ENCODE measurements at regions not wholly inside any gene's neighbourhood (a gene's known extent, or its start where the extent isn't known, plus 50 kb on each side); places are given as distances from the start of the nearest gene placed in this dataset.

DNA sequence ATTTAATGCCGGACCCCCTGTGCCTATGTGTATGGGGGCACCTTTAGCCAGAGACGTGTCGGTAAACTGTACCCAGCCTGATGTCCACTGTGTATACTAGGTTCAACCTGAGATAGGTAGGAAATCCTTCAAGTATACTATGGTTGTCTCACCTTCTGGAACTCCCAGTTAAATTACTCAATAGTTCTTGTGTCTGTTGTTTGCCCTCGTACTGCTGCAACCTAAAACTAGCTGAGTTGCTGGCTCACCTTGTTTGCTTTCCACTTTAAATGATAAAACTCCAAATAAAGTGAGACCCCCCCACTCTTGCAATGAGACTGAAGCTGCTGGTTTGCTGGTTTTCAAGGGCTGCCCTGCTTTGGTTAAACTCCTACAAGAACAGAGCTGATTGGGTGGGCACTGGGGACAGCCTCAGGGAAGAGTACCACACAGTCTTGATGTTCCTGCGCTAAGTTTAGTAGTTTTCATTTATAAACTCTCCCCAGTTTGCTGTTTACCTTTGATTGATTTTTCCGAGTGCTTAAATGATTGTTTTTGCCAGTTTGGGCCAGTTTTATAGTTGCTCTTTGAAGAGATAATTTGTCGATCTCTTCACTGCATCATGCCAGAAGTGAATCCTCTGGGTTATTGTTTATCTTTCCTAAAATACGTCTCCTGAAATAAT is 1281.8 kb upstream of the MAP3K7 start:
- DNase-seq: no peak

DNA sequence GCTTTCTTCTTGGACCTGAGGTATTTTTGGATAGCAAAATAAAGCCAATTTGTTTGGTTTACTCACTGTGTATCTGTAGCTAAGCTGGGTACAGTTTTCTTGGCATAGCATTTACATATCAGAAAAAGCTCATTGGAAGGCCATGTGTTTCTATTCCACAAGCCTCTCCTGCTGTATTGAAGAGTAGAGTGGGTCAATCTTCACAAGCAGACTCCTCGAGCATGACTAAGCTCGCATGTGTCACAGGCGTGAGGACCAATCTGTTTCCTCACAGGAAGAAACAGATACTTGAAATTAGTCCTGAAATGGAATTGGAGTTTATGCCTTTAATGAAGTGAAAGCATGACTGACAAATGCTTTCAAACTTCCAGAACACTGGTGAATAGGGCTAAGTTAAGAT is 1279.0 kb upstream of the MAP3K7 start:
- DNase-seq: no peak

DNA sequence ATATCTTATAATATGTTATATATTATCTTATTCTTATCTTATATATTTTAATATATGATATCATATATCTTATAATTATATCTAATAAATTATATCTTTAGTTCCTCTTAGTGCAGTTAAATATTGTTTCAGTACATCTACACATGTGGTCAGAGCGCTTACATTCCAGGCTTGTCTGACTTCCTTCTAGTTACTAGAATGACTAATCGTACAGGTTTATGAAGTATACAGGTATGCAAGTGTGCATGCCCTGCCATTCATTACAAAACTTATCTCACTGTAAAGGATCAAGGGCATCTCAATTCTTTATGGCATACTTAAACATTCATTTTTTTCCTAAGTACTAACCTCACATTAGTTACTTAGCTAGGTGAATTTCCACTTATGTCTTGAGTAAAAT is 1278.0 kb upstream of the MAP3K7 start:
- DNase-seq: no peak

DNA sequence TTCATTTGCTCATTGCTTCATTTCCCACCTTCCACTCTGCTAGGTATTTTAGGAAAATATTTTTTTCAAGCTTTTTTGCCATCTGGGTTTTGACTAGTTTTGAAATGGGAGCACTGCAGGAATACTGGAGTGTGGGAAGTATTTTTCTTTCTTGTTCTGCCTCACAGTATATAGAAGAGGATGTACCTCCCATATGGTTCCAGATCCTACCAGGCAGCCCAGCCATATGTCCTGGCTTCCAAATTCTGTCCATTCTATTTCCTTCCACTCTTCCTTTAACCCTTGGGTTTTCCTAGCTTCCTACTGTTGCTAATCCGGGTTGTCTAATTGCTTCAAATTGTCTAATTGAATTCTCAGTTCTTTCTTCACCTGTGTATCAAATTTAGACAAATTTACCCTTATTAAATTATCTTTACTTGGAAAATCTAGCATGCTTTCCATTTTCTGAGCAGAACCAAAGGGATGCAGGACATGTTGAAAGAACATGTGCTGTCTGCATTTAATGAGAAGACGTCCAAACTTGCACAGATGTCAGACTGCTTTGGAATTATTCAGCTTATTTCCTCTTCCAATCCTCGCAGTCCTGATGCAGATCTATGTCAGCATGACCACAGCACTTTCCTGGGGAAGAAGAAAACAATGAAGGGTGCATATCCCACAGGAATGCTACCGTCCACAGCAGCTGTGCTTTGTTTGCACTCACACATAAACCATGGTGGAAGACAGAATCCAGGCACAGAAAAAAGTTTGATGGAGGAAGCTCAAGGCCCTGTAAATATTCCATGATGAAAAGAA is 1273.9 kb upstream of the MAP3K7 start:
- DNase-seq: no peak

DNA sequence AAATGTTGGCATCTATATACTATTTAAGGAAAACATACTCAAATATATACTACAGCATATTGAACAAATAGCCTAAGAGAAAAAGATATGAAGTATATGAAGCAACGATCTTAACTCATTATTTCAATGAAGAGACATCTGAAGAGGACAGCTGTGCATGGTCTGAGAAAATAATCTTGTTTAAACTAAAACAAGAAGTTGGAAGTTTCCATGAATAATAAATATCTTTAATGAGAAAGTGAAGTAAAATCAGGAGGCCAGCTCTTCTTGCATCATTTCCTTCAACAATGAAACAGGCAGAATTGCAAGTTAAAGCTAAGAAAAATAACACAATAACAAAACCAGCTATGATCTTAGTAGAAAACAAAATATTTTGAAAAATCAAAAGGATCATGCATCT is 1265.4 kb upstream of the MAP3K7 start:
- no peak for DNase-seq

DNA sequence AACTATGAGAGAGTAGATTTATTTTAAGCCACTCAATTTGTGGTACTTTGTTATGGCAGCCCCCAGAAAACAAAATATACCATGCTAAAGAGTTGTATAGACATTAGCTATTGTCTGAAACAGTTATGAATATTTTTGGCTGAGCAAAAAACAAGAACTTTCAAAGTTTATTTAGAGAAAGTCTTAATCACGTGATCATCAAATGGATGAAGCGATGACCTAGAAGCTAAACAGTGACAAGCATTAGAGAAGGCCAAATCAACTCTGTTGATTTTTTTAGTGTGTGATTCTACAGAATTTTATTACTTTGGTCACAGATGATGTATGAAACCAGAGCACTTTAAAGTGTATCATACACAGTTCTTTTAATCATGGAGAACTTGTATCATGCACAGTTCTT is 1247.9 kb upstream of the MAP3K7 start:
- no peak for DNase-seq

DNA sequence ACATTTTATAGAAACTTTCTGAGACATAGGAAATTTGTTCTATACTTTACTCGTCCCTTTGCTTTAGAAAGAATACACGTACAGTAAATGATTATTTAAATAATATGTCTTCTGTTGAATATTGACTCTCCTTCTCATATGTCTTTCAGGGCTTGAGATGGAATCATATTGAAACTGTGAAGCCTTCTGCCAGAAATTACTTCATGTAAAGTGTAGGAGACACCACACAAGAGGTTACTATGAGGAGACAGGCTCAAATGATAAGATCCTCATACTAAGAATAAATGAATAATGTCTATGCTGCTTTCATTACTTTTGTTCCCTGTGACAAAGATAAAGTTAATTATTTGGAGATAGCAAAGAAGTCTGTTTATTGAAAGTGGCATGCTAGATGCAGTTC is 1240.3 kb upstream of the MAP3K7 start:
- no peak for DNase-seq

DNA sequence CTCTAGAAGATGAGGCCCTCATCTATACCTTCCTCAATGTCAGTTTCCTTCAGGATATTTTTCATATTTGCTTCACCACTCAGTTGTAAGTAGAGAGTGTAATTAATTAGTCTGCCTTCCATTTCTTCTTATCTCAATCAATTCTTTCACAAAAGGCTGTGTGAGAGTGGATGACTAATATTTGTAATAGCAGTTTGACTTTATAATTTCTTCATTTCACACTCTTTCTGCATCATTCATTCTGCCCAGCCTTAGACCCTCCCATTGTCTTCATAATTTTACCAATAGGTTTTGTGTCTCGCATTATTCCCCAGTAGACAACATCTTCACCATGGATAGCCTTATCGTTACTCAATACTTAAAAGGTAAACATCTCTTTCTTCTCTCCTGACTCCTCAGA is 1239.3 kb upstream of the MAP3K7 start:
- DNase-seq: no peak

DNA sequence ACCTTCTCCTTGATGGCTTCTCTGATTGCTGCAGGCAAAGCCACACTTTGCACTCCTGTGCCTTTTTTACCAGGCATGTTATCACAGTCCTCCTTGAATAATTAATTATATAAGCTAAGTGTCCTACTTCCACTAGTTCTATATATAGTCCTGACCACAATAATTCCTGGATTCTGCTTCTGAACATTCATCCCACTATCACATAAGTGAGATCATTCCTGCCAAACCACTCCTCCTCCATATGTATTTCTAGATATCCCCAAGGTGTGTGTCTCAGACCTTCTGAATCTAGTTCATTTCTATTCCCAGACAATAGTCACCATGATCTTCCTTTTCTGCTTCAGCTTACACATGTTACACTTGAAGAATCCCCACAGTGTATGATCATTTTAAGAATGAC is 1237.5 kb upstream of the MAP3K7 start:
- no peak for DNase-seq

DNA sequence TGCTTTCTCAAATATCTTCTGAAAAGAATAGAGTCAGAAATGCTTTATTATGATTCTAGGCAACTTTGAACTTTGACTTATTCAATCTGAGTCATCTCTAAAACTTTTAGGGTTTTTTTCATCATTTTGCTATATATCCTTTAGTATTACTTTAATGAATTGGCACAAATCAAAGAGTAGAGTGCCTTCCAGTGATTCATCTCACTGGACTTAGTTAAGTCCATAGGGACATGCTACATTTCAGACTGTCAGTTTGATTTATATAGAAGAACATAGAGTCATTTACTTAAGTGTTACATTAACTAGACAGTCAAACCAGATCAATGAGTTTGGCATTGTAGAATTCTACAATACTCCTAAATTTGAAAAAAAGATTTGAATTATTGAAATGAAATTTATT is 1235.7 kb upstream of the MAP3K7 start:
- no peak for DNase-seq

DNA sequence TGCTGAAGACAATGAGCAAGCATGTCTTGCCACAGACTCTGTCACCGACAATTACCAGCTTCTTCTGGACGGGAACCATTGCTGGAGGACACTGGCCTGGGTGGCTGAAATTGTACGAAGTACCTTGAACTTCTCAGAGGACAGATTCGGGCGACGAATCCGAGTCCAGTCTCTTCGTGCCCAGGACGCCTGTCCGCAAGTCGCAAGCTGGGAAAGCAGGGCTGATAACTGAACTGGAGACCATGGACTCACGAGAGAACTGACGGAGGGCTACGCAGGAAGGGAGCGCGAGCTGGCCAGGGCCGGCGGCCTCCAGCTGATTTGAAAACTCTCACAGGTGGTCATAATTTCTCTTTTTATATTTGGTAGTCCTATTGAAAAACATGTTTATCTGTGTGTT is 1229.5 kb upstream of the MAP3K7 start:
- no peak for DNase-seq

DNA sequence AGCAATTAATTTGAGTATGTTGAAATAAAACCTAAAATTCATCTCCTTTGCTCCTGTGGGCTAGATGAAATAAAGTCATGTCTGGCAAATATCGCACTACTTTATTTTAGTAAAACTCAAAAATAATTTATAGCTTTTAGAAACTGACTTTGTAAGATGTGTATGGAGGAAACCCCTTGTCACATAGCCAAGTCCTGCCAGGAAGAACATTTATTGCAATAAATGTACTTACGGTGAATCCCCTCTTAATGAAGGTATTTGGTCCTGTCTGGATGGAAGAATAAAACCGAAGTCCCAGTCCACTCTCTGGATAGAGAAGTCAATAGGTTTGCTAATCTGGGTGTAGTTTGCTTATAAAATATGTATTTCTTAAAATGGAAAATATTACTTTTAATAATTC is 1226.8 kb upstream of the MAP3K7 start:
- no peak for DNase-seq

DNA sequence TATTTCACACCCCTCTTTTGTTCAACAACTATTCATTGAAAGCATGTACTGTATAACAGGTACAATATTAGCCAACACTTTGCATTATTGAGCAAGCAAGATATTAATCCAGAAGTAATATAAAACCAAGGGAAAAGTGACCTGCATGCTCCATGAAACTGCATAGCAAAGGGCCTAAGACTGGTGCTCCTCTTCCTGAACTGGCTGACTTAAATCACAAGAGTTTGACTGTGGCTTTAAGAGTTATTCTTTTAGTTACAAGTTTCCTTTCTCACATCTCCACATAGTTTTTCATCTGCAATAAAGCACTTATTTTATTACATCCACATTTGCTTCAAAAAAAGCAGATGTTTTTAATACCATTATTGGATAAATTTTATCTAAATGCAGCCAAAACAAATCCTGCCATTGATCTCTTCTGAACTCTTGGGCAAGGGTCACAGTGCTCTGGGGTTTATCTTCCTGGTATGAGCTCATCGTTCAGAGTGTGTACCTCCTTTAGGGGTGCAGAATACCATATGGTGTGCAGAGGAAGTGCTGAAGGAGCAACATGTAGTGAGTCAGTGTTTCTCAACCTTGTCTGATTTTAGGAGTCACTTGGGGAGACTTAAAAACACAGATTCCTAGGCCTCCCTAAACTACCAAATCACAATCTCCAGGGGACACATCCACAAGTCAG is 1225.9 kb upstream of the MAP3K7 start:
- DNase-seq: no peak

DNA sequence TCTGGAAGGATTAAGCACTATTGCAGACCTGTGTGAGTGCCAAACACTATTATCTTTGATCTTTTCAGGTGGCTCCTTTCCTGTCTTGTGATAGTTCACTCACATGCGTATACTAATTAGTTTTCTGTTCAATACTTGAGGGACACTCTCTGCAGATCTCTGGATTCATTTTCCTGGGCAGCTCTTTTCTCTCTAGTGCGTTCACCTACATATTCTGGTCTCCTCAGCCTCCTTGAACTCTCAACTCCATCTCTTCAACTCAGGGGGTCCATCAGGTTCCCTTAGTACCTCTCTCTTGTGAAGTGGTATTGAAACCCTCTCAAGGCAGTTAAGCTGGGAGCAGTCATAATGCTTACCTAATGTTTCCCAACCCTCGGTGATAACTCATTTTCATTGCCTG is 1218.1 kb upstream of the MAP3K7 start:
- no peak for DNase-seq

DNA sequence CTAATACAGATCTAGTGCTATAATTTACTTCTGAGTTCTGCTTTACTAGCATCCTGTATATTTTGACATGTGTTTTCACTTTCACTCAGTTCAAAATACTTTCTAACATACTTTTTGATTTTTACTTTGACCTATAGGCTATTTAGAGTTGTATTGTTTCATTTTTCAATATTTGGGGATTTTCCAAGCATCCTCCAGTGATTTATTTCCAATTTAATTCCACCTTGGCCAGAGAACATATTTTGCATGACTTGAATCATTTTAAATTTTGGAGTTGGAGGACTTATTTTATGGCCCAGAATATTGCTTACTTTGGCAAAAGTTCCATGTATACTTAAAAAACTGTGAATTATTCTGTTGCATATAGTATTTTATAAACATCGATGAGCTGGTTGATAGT is 1215.6 kb upstream of the MAP3K7 start:
- DNase-seq: no peak

DNA sequence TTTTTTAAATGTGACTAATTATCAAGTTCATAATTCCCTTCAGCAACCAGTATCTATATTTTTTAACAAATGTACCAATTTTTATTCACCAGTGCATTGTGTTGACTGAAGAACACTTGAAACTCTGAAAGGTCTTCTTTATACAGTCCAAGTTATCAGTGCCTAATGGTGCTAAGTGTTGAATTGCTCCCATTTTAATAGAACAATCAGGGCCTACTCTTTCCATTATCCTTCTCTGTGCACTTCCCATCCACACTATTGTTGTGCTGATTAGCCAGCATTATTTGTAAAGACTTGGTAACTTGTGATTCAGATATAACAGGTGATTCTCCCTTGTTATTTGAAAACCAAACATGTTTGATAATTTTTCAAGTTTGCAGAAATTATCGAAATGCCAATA is 1209.7 kb upstream of the MAP3K7 start:
- DNase-seq: no peak

DNA sequence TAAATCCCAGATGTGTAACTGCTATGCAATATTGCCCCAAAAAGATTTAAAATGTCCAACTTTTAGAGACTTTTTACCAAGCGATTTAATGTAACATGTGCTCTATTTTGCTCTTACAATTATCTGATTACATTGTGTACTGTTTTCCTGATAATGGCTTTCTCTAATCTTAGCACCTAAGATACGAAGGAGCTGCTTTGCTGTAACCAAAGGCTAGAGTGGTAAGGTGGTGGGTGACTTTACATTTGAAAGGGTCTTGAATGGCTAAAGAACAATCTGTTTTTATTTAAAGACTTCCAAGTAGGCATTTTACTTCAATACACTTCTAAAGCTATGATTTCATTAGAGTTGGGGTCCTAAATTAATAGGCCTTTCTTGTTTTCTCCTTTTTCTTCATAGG is 1201.6 kb upstream of the MAP3K7 start:
- no peak for DNase-seq

DNA sequence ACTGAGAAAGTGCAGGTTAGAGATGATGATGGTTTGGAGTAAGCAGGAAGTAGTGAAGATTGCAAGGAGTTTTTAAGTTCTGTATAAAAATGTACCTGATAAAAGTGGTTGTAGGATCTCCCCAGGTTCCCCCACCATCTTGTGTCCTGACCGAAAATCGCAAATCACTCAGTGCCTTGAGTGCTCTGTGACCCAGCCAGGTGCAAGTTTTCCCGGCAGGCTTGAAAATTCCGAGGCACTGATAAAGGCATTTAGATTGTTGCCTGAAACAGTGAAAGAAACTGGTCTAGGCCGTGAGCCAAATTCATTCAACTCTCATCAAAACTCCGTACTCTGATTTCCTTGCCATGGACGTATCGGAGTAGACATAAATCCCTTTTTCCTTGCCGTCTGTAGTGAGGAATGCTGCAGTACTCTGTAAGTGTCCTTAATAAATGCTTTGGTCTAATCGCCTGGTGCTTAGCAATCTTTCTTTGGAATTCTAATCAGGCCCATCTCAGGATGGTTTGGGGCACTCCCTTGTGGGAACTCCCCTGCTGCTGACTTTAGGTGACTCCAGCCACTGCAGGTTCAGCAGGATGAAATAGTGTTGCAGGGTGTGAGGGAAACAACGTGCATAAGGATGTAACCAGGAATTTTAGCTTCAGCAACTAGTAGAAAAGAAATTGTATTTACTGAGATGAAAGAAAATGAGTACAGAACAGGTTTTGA is 1199.8 kb upstream of the MAP3K7 start:
- DNase-seq: no peak

DNA sequence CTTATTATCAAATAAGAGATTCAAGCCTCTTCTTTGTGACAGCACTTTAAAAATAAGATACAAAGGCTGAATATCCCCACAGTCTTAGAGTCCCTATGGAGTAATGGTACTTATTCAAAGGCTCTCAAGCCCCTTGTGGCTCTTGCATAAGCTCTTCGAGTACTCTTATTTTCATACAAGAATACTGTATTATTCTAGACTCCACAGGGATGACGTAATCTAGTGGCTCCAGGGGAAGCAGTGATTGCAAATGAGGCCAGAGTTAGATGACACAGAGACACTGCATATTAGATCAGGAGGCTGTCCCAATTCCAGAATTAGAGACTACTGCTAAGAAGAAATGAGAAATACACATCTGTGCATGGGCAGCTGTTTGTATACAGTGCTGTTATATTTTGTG is 1195.9 kb upstream of the MAP3K7 start:
- DNase-seq: no peak

DNA sequence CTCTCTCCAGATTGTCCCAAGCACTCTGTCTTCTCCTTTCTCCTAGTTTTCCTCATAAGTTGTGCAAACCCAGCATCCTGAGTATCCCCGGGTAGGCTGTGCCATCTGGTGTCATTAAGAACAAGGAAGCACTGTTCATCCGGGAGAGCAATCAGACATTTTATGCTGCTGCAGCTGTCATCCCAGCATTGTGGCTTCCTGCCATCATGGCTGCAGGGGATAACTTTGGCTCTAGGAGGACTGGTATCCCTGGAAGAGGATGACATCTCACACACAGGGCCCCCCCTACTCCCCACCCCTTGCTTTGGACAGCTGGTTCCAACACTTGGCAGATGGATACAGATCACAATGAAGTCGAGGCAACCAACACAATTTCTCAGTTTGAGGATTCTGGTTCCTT is 1195.1 kb upstream of the MAP3K7 start:
- DNase-seq: no peak

DNA sequence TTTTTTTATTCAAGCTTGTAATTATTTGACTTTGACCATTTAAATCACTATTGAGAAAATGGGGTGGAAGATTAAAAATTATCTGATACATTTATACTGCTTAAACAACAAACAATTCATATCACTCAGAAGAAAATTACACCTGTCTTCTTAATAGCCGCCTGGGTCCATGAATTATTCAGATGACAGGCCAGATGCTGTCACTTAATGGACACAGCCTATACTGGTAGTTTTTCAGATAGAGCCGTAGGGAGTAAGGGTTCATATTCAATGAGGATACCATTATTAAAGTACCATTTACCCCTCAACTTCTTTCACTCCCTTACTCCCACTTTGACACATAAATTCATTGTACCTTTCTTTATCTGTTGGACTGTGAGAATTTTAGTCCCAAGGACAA is 1193.4 kb upstream of the MAP3K7 start:
- no peak for DNase-seq

DNA sequence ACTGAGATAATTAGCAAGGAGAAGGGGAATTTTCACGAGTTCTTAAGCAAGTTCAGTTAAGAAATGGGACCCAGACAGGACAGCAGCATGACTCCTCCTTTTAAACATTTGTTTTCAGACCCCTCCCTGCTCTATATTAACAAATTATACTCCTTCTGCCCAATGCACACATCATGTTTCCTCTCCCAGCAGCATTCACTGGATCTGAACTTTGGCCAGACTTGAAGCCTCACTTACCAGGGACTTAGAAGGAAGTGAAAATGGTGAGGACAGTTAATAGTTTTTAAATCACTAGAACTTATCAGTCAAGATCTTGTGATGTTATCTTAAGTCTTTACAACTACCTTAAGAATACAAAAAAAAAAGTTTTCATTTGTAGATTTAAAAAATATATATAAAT is 1174.7 kb upstream of the MAP3K7 start:
- DNase-seq: no peak

DNA sequence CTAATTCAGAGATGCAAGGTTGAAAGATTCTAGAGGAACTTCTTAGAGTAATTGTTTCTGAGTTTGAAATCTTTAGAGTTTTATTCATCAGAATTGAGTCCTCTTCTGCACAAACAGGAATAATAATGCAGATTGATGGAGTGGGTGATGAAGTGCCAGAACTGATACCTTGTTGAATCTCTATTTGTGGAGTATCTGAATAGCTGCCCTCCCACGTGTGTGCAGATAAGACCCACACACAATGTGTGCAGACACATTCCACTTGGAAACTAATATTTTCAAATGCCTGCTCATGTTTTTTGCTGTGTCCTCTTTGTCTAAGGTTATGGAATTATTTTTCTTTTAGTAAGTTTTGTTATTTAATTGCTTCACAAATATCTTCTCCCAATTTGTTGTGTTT is 1167.8 kb upstream of the MAP3K7 start:
- no peak for DNase-seq

DNA sequence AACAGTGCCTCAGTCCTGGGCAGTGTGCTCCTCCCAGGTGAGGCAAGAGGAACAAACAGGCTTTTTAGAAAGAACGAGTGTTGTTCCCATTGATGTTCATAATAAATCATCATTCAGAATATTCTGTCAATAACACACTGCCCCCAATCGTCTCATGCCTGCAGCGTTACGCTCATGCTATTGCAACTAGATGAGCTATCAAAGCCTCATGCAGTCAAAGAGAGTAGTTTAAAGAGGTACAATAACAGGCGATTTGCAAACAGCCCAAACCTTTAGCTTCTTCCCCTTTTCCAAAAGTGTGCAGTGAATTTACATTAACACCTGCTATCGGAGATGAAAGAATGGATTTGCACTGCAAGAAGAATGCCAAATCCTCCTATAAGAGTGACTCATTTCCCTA is 1164.7 kb upstream of the MAP3K7 start:
- DNase-seq: no peak
